HEK293 (cell line): ENCODE measurements at regions not wholly inside any gene's neighbourhood (a gene's known extent, or its start where the extent isn't known, plus 50 kb on each side); places are given as distances from the start of the nearest gene placed in this dataset.

ENCODE experiments used
- CTCF ChIA-PET: fragments of 350-600 bp; formaldehyde crosslinking; extraction: SDS; loops from one replicate; lab custom pipeline; 2021; ENCODE audit warnings: antibody characterized with exemption; lab: Yijun Ruan, JAX
- POLR2A ChIA-PET: fragments of 300-600 bp; formaldehyde crosslinking; extraction: SDS; loops from one replicate; lab custom pipeline; 2020; ENCODE audit warnings: antibody characterized with exemption, inconsistent platforms; lab: Yijun Ruan, JAX
- H3K27ac ChIP-seq: fragments of 200-500 bp; sonication (Bioruptor generic); 2 replicates; pipeline ENCODE4 v1.5.1; 2014; ENCODE audit warnings: low read depth, low read length, control low read depth, inconsistent platforms; ENCODE audit errors: extremely low read depth
- H3K36me3 ChIP-seq, 2 experiments: fragments of 200-500 bp in 1 of 2; sonication (Bioruptor generic) in 1 of 2; 1 replicate in 1 of 2; 2 replicates in 1 of 2; pipeline ENCODE4 v1.5.1; 2014 to 2017; ENCODE audit warnings: inconsistent platforms in 2 of 2, low read length in 2 of 2; ENCODE audit not compliant: control insufficient read depth in 2 of 2, insufficient read depth in 1 of 2
- H3K4me1 ChIP-seq: fragments of 200-500 bp; sonication (Bioruptor generic); 2 replicates; pipeline ENCODE4 v1.5.1; 2014; ENCODE audit warnings: mild to moderate bottlenecking, low read length, inconsistent platforms; ENCODE audit not compliant: control insufficient read depth, insufficient read depth
- H3K4me3 ChIP-seq: 2 replicates; pipeline ENCODE4 v1.5.1; 2011; ENCODE audit warnings: low read depth, mild to moderate bottlenecking, control low read depth, low read length, moderate library complexity
- H3K9me3 ChIP-seq: fragments of 200-500 bp; sonication (Bioruptor generic); 2 replicates; pipeline ENCODE4 v1.5.1; 2014; ENCODE audit warnings: low read depth, low read length, inconsistent platforms; ENCODE audit not compliant: control insufficient read depth, insufficient read depth
- BCL11A ChIP-seq: fragments of 450-650 bp; formaldehyde crosslinking; IDR thresholded peaks from 2 replicates; pipeline ENCODE4 v1.5.1; 2016; ENCODE audit warnings: low read depth, missing biosample characterization, missing genetic modification characterization
- GFI1B ChIP-seq: fragments of 450-650 bp; formaldehyde crosslinking; IDR thresholded peaks from 2 replicates; pipeline ENCODE4 v1.5.1; 2016; ENCODE audit warnings: missing biosample characterization, missing genetic modification characterization
- GLI2 ChIP-seq: fragments of 450-650 bp; formaldehyde crosslinking; IDR thresholded peaks from 2 replicates; pipeline ENCODE4; 2017; ENCODE audit warnings: missing biosample characterization, missing genetic modification characterization, low read depth, borderline replicate concordance
- HOXD13 ChIP-seq: sonication (generic); formaldehyde crosslinking; IDR thresholded peaks from 2 replicates; pipeline ENCODE4 v1.8.0; 2022; ENCODE audit warnings: missing genetic modification reagents, borderline replicate concordance
- PRDM1 ChIP-seq: fragments of 450-650 bp; formaldehyde crosslinking; IDR thresholded peaks from 2 replicates; pipeline ENCODE4; 2016; ENCODE audit warnings: missing biosample characterization, missing genetic modification characterization
- SP7 ChIP-seq: fragments of 450-650 bp; formaldehyde crosslinking; IDR thresholded peaks from 2 replicates; pipeline ENCODE4 v1.5.1; 2016; ENCODE audit warnings: missing biosample characterization, missing genetic modification characterization
- TCF7L2 ChIP-seq: IDR thresholded peaks from 2 replicates; pipeline ENCODE4 v1.6.1; 2011; ENCODE audit warnings: low read depth, mild to moderate bottlenecking, inconsistent platforms, low read length, moderate library complexity, borderline replicate concordance
- WT1 ChIP-seq: fragments of 450-650 bp; formaldehyde crosslinking; IDR thresholded peaks from 2 replicates; pipeline ENCODE4 v1.5.1; 2016; ENCODE audit warnings: missing biosample characterization, missing genetic modification characterization
- YY2 ChIP-seq: fragments of 450-650 bp; formaldehyde crosslinking; IDR thresholded peaks from 2 replicates; pipeline ENCODE4 v1.5.1; 2016; ENCODE audit warnings: missing biosample characterization, missing genetic modification characterization
- ZEB2 ChIP-seq: fragments of 450-650 bp; formaldehyde crosslinking; IDR thresholded peaks from 2 replicates; pipeline ENCODE4 v1.5.1; 2016; ENCODE audit warnings: missing biosample characterization, missing genetic modification characterization
- ZNF10 ChIP-seq: fragments of 450-650 bp; formaldehyde crosslinking; IDR thresholded peaks from 2 replicates; pipeline ENCODE4 v1.5.1; 2017; ENCODE audit warnings: missing biosample characterization, missing genetic modification characterization
- ZNF174 ChIP-seq: fragments of 450-650 bp; formaldehyde crosslinking; IDR thresholded peaks from 2 replicates; pipeline ENCODE4 v1.5.0; 2017; ENCODE audit warnings: missing biosample characterization, mild to moderate bottlenecking, missing genetic modification characterization
- ZNF350 ChIP-seq: fragments of 450-650 bp; formaldehyde crosslinking; IDR thresholded peaks from 2 replicates; pipeline ENCODE4 v1.5.0; 2017; ENCODE audit warnings: missing biosample characterization, mild to moderate bottlenecking, missing genetic modification characterization
- ZNF366 ChIP-seq: fragments of 450-650 bp; formaldehyde crosslinking; conservative IDR thresholded peaks from 2 replicates; pipeline ENCODE4 v1.5.1; 2016; ENCODE audit warnings: missing biosample characterization, missing genetic modification characterization
- ZNF391 ChIP-seq: fragments of 450-650 bp; formaldehyde crosslinking; IDR thresholded peaks from 2 replicates; pipeline ENCODE4 v1.5.1; 2016; ENCODE audit warnings: low read depth, missing biosample characterization, missing genetic modification characterization, borderline replicate concordance
- ZNF394 ChIP-seq: fragments of 450-650 bp; formaldehyde crosslinking; IDR thresholded peaks from 2 replicates; pipeline ENCODE4 v1.5.1; 2016; ENCODE audit warnings: missing biosample characterization, missing genetic modification characterization, mild to moderate bottlenecking, moderate library complexity, borderline replicate concordance
- ZNF610 ChIP-seq: fragments of 450-650 bp; formaldehyde crosslinking; IDR thresholded peaks from 2 replicates; pipeline ENCODE4 v1.5.1; 2016; ENCODE audit warnings: missing biosample characterization, missing genetic modification characterization, borderline replicate concordance
- ZNF629 ChIP-seq: fragments of 450-650 bp; formaldehyde crosslinking; IDR thresholded peaks from 2 replicates; pipeline ENCODE4 v1.5.1; 2017; ENCODE audit warnings: missing biosample characterization, missing genetic modification characterization
- ZNF777 ChIP-seq: fragments of 450-650 bp; formaldehyde crosslinking; IDR thresholded peaks from 2 replicates; pipeline ENCODE4 v1.5.1; 2017; ENCODE audit warnings: missing biosample characterization, missing genetic modification characterization, borderline replicate concordance
- ZNF843 ChIP-seq: fragments of 450-650 bp; formaldehyde crosslinking; IDR thresholded peaks from 2 replicates; pipeline ENCODE4 v1.5.1; 2016; ENCODE audit warnings: missing biosample characterization, missing genetic modification characterization
- ZXDB ChIP-seq: fragments of 450-650 bp; formaldehyde crosslinking; IDR thresholded peaks from 2 replicates; pipeline ENCODE4 v1.5.1; 2016; ENCODE audit warnings: missing biosample characterization, missing genetic modification characterization
- TF ChIP-seq, protein P1 (sequence below): fragments of 450-650 bp; formaldehyde crosslinking; IDR thresholded peaks from 2 replicates; pipeline ENCODE4 v1.5.1; 2016; ENCODE audit warnings: missing biosample characterization, missing genetic modification characterization
- TF ChIP-seq, protein P2 (sequence below): fragments of 450-650 bp; formaldehyde crosslinking; IDR thresholded peaks from 2 replicates; pipeline ENCODE4 v1.5.1; 2016; ENCODE audit warnings: missing biosample characterization, missing genetic modification characterization
- TF ChIP-seq, protein P3 (sequence below): fragments of 450-650 bp; IDR thresholded peaks from 2 replicates; pipeline ENCODE4 v1.5.1; 2018; ENCODE audit warnings: missing biosample characterization, mild to moderate bottlenecking, missing genetic modification characterization
- TF ChIP-seq, protein P4 (sequence below): fragments of 450-650 bp; formaldehyde crosslinking; IDR thresholded peaks from 2 replicates; pipeline ENCODE4 v1.5.1; 2016; ENCODE audit warnings: missing biosample characterization, missing genetic modification characterization
- TF ChIP-seq, protein P5 (sequence below): fragments of 450-650 bp; formaldehyde crosslinking; IDR thresholded peaks from 2 replicates; pipeline ENCODE4 v1.5.1; 2016; ENCODE audit warnings: missing biosample characterization, missing genetic modification characterization, borderline replicate concordance
- TF ChIP-seq, protein P6 (sequence below): fragments of 450-650 bp; formaldehyde crosslinking; IDR thresholded peaks from 2 replicates; pipeline ENCODE4 v1.5.1; 2017; ENCODE audit warnings: missing biosample characterization, missing genetic modification characterization

DNA sequence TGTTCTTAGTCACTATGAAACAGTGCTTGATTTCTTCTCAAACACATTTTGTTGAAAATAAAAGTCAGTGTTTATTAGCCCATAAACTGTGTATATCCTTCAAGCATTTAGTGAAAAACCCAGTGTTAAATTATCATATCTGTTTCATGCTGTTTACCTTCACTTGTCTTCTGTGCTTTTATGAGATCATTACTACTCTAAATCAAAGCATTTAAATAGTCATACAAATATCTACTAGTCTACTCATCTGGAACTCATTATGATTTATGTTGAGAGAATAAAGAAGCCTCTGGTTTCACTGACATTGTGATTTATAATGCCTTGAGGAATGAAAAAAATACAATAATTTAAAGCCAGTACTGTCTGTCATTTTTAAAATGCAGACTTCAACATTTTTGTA is 366.5 kb downstream of the SLCO4C1 start:
- no peak overlapping the region for H3K4me3 ChIP-seq
- peaks cover 9% of the 10 kb centered on the region; the same call in 1 of the 2 replicates for H3K4me1 ChIP-seq
- no peaks in the 10 kb centered on the region for H3K36me3 ChIP-seq
- CTCF ChIA-PET = interaction anchor here (0.6 kb wide), 1 partner anchor 12 kb away, joined by 3 read pairs; no protein-coding TSS in a partner anchor
- no peaks in the 10 kb centered on the region for H3K9me3 ChIP-seq
- POLR2A ChIA-PET = no interaction called here
- H3K27ac ChIP-seq = no peak overlapping the region
- TF ChIP-seq, protein P1, sequence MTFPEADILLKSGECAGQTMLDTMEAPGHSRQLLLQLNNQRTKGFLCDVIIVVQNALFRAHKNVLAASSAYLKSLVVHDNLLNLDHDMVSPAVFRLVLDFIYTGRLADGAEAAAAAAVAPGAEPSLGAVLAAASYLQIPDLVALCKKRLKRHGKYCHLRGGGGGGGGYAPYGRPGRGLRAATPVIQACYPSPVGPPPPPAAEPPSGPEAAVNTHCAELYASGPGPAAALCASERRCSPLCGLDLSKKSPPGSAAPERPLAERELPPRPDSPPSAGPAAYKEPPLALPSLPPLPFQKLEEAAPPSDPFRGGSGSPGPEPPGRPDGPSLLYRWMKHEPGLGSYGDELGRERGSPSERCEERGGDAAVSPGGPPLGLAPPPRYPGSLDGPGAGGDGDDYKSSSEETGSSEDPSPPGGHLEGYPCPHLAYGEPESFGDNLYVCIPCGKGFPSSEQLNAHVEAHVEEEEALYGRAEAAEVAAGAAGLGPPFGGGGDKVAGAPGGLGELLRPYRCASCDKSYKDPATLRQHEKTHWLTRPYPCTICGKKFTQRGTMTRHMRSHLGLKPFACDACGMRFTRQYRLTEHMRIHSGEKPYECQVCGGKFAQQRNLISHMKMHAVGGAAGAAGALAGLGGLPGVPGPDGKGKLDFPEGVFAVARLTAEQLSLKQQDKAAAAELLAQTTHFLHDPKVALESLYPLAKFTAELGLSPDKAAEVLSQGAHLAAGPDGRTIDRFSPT = peak; percentile 72
- TF ChIP-seq, protein P2, sequence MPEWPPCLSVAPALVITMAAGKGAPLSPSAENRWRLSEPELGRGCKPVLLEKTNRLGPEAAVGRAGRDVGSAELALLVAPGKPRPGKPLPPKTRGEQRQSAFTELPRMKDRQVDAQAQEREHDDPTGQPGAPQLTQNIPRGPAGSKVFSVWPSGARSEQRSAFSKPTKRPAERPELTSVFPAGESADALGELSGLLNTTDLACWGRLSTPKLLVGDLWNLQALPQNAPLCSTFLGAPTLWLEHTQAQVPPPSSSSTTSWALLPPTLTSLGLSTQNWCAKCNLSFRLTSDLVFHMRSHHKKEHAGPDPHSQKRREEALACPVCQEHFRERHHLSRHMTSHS (tag by site-specific recombination) = 0 out of 2 replicates have a peak, but pooled peaks have one; percentile 13
- 0 out of 2 replicates have a peak, but pooled peaks have one; percentile 42 for TF ChIP-seq ZNF10
- peak; percentile 73 for TF ChIP-seq SP7
- no peak for TF ChIP-seq ZNF777 (tag by site-specific recombination)
- peak; percentile 91 for TF ChIP-seq GFI1B (tag by site-specific recombination)
- peak; percentile 63 for TF ChIP-seq ZEB2 (tag by site-specific recombination)
- peak; percentile 75; the same call in 1 of the 2 replicates for TF ChIP-seq TCF7L2
- no peak for TF ChIP-seq YY2 (tag by site-specific recombination)
- peak; percentile 32; the same call in 1 of the 2 replicates for TF ChIP-seq WT1 (tag by site-specific recombination)
- peak; percentile 82 for TF ChIP-seq ZNF366
- 0 out of 2 replicates have a peak, but pooled peaks have one; percentile 54 for TF ChIP-seq HOXD13
- TF ChIP-seq, protein P3, sequence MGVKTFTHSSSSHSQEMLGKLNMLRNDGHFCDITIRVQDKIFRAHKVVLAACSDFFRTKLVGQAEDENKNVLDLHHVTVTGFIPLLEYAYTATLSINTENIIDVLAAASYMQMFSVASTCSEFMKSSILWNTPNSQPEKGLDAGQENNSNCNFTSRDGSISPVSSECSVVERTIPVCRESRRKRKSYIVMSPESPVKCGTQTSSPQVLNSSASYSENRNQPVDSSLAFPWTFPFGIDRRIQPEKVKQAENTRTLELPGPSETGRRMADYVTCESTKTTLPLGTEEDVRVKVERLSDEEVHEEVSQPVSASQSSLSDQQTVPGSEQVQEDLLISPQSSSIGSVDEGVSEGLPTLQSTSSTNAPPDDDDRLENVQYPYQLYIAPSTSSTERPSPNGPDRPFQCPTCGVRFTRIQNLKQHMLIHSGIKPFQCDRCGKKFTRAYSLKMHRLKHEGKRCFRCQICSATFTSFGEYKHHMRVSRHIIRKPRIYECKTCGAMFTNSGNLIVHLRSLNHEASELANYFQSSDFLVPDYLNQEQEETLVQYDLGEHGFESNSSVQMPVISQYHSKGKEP (tag by site-specific recombination) = 0 out of 2 replicates have a peak, but pooled peaks have one; percentile 7
- TF ChIP-seq, protein P4, sequence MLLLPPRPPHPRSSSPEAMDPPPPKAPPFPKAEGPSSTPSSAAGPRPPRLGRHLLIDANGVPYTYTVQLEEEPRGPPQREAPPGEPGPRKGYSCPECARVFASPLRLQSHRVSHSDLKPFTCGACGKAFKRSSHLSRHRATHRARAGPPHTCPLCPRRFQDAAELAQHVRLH (tag by site-specific recombination) = peak; percentile 75; the same call in 1 of the 2 replicates
- TF ChIP-seq BCL11A = peak; percentile 77
- peak; percentile 97 for TF ChIP-seq ZNF843 (tag by site-specific recombination)
- TF ChIP-seq, protein P5, sequence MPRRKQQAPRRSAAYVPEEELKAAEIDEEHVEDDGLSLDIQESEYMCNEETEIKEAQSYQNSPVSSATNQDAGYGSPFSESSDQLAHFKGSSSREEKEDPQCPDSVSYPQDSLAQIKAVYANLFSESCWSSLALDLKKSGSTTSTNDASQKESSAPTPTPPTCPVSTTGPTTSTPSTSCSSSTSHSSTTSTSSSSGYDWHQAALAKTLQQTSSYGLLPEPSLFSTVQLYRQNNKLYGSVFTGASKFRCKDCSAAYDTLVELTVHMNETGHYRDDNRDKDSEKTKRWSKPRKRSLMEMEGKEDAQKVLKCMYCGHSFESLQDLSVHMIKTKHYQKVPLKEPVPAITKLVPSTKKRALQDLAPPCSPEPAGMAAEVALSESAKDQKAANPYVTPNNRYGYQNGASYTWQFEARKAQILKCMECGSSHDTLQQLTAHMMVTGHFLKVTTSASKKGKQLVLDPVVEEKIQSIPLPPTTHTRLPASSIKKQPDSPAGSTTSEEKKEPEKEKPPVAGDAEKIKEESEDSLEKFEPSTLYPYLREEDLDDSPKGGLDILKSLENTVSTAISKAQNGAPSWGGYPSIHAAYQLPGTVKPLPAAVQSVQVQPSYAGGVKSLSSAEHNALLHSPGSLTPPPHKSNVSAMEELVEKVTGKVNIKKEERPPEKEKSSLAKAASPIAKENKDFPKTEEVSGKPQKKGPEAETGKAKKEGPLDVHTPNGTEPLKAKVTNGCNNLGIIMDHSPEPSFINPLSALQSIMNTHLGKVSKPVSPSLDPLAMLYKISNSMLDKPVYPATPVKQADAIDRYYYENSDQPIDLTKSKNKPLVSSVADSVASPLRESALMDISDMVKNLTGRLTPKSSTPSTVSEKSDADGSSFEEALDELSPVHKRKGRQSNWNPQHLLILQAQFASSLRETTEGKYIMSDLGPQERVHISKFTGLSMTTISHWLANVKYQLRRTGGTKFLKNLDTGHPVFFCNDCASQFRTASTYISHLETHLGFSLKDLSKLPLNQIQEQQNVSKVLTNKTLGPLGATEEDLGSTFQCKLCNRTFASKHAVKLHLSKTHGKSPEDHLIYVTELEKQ = 0 out of 2 replicates have a peak, but pooled peaks have one; percentile 16
- TF ChIP-seq, protein P6, sequence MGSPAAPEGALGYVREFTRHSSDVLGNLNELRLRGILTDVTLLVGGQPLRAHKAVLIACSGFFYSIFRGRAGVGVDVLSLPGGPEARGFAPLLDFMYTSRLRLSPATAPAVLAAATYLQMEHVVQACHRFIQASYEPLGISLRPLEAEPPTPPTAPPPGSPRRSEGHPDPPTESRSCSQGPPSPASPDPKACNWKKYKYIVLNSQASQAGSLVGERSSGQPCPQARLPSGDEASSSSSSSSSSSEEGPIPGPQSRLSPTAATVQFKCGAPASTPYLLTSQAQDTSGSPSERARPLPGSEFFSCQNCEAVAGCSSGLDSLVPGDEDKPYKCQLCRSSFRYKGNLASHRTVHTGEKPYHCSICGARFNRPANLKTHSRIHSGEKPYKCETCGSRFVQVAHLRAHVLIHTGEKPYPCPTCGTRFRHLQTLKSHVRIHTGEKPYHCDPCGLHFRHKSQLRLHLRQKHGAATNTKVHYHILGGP (tag by site-specific recombination) = peak; percentile 69
- 0 out of 2 replicates have a peak, but pooled peaks have one; percentile 19 for TF ChIP-seq ZNF610 (tag by site-specific recombination)
- TF ChIP-seq ZNF394 = no peak
- TF ChIP-seq GLI2 (tag by site-specific recombination) = 0 out of 2 replicates have a peak, but pooled peaks have one; percentile 62
- TF ChIP-seq ZNF391 (tag by site-specific recombination) = no peak
- 0 out of 2 replicates have a peak, but pooled peaks have one; percentile 29 for TF ChIP-seq ZNF350
- no peak for TF ChIP-seq PRDM1
- no peak for TF ChIP-seq ZNF174 (tag by site-specific recombination)
- no peak for TF ChIP-seq ZNF629 (tag by site-specific recombination)
- TF ChIP-seq ZXDB = peak; percentile 59; the same call in 1 of the 2 replicates
